Natural killer cell (primary cell): ENCODE measurements at regions not wholly inside any gene's neighbourhood (a gene's known extent, or its start where the extent isn't known, plus 50 kb on each side); places are given as distances from the start of the nearest gene placed in this dataset.

Source experiments
- ATAC-seq, 3 donors: fragments of 150-1000 bp in 2 of 3; fragments of 200-7000 bp in 1 of 3; cut with Tn5 transposase; 1 replicate in 1 of 3; 2 replicates in 2 of 3; pipeline ENCODE4 v1.10.0; 2021; ENCODE audit warnings: mild to moderate bottlenecking in 2 of 3, moderate library complexity in 2 of 3
- DNase-seq, 2 donors: peaks; one replicate each; pipeline versions ENCODE4 v3.0.0 to v3.0.0-alpha.2; 2013 to 2021; ENCODE audit warnings: mixed read lengths in 1 of 2
- H3K27ac ChIP-seq: one replicate; pipeline ENCODE4 v1.5.1; 2013; ENCODE audit warnings: mild to moderate bottlenecking, low read length
- H3K27me3 ChIP-seq: one replicate; pipeline ENCODE4 v1.6.1; 2013; ENCODE audit warnings: low read length; ENCODE audit not compliant: control insufficient read depth, insufficient read depth
- H3K36me3 ChIP-seq: one replicate; pipeline ENCODE4 v1.6.1; 2013; ENCODE audit warnings: low read length; ENCODE audit not compliant: control insufficient read depth, insufficient read depth
- H3K4me1 ChIP-seq: one replicate; pipeline ENCODE4 v1.6.1; 2013; ENCODE audit warnings: low read length; ENCODE audit not compliant: control insufficient read depth, insufficient read depth
- H3K4me3 ChIP-seq: one replicate; pipeline ENCODE4 v1.5.1; 2013; ENCODE audit warnings: low read length
- H3K9me3 ChIP-seq: one replicate; pipeline ENCODE4 v1.6.1; 2013; ENCODE audit warnings: low read length; ENCODE audit not compliant: control insufficient read depth, insufficient read depth
- H3K27ac Mint-ChIP-seq, 2 donors: one replicate each; pipeline ENCODE4 v1.8.0; 2022; ENCODE audit warnings: mild to moderate bottlenecking in 2 of 2, mixed read lengths in 2 of 2, moderate library complexity in 1 of 2
- H3K27me3 Mint-ChIP-seq, 2 donors: one replicate each; pipeline ENCODE4 v1.8.0; 2022; ENCODE audit warnings: low read depth in 2 of 2, mixed read lengths in 2 of 2
- H3K36me3 Mint-ChIP-seq: one replicate; pipeline ENCODE4 v1.8.0; 2022; ENCODE audit warnings: mixed read lengths
- H3K4me1 Mint-ChIP-seq, 2 donors: one replicate each; pipeline ENCODE4 v1.8.0; 2022; ENCODE audit warnings: mixed read lengths in 2 of 2
- H3K4me3 Mint-ChIP-seq: one replicate; pipeline ENCODE4 v1.8.0; 2022; ENCODE audit warnings: mild to moderate bottlenecking, moderate library complexity, mixed read lengths
- H3K9me3 Mint-ChIP-seq, 2 donors: one replicate each; pipeline ENCODE4 v1.8.0; 2022; ENCODE audit warnings: mixed read lengths in 2 of 2
- WGBS: methylation state at CpG from one replicate; pipeline ENCODE4 v1.1.7; 2013; ENCODE audit warnings: missing lambda C conversion rate; ENCODE audit not compliant: insufficient coverage; 5-methylcytosine and 5-hydroxymethylcytosine counted together
- intact Hi-C: fragments of 100-400 bp; cut with micrococcal nuclease; formaldehyde crosslinking; loops from one replicate; pipeline ENCODE4 v1.14.2; 2022
- TF ChIP-seq, protein P1 (sequence below): fragments of 200-600 bp; IDR thresholded peaks from one replicate; pipeline ENCODE4 v1.8.0; 2022; ENCODE audit warnings: antibody characterized with exemption

DNA sequence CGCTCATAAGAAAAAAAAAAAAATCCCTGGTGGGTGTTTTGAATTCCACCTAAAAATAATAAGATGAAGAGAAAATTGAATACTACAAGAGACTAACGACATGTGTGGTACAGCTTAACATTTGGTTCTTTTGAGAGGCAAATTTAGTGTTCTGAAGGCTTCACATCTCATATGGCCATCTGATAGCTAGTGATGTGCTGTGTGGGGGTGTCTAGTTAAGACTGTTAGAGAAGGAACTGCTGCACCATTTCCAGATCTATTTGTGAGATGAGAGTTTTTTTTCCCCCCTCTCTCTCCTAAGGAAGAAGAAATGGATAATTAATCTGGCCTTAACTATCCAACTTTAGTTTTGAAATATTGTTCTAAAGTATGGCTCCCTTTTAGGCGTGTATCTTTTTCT lies 321.6 kb downstream of the SLC4A3 start:
- Histone ChIP-seq H3K27ac (no peak overlapping the region), H3K4me1 (no peaks in the 10 kb centered on the region), H3K27me3 (no peaks in the 10 kb centered on the region), H3K4me3 (no peak overlapping the region), H3K36me3 (no peaks in the 10 kb centered on the region), H3K9me3 (no peaks in the 10 kb centered on the region)
- Mint-ChIP-seq H3K27ac (no peak overlapping the region), H3K27me3 (no peaks in the 10 kb centered on the region), H3K4me3 (no peak overlapping the region), H3K36me3 (no peaks in the 10 kb centered on the region), H3K9me3 (peaks cover 0 to 2% of the 10 kb centered on the region in 2 donors), H3K4me1 (no peaks in the 10 kb centered on the region)
- DNase-seq, result no peak
- intact Hi-C loops, result no loop called here
- 73% methylated on average over 2 of the region's 3 CpGs for WGBS
- TF ChIP-seq, protein P1, sequence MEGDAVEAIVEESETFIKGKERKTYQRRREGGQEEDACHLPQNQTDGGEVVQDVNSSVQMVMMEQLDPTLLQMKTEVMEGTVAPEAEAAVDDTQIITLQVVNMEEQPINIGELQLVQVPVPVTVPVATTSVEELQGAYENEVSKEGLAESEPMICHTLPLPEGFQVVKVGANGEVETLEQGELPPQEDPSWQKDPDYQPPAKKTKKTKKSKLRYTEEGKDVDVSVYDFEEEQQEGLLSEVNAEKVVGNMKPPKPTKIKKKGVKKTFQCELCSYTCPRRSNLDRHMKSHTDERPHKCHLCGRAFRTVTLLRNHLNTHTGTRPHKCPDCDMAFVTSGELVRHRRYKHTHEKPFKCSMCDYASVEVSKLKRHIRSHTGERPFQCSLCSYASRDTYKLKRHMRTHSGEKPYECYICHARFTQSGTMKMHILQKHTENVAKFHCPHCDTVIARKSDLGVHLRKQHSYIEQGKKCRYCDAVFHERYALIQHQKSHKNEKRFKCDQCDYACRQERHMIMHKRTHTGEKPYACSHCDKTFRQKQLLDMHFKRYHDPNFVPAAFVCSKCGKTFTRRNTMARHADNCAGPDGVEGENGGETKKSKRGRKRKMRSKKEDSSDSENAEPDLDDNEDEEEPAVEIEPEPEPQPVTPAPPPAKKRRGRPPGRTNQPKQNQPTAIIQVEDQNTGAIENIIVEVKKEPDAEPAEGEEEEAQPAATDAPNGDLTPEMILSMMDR, result no peak
- ATAC-seq, result no peak

DNA sequence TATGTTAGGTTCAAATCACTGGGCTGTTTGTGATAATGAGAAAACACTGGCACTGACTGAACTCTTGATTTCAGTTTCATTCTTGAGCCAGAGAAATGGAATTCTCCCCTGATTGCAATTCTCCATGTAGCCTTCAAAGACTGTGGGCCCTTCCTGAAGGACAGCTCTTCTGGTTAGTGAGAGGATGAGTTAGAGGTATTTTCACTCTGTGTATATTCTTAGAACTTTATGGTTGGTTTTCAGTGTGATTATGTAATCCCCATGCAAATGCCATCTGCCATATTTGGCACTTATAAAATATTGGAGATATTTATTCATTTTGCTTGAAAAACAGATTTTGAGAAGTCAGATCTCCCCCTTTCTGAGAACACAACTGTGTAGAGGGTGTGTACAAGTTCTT lies 323.7 kb downstream of the SLC4A3 start:
- ATAC-seq, result no peak
- no peaks in the 10 kb centered on the region for H3K9me3 ChIP-seq
- no peaks in the 10 kb centered on the region for H3K36me3 ChIP-seq
- H3K27ac Mint-ChIP-seq, result no peak overlapping the region
- TF ChIP-seq, protein P1, result no peak
- no peaks in the 10 kb centered on the region for H3K4me1 Mint-ChIP-seq
- no peak overlapping the region for H3K27ac ChIP-seq
- H3K4me1 ChIP-seq, result no peaks in the 10 kb centered on the region
- no peaks in the 10 kb centered on the region for H3K36me3 Mint-ChIP-seq
- no peak for DNase-seq
- intact Hi-C loops, result no loop called here
- H3K27me3 ChIP-seq, result no peaks in the 10 kb centered on the region
- peaks cover 0 to 4% of the 10 kb centered on the region in 2 donors for H3K9me3 Mint-ChIP-seq
- no peak overlapping the region for H3K4me3 Mint-ChIP-seq
- H3K27me3 Mint-ChIP-seq, result no peaks in the 10 kb centered on the region
- H3K4me3 ChIP-seq, result no peak overlapping the region

DNA sequence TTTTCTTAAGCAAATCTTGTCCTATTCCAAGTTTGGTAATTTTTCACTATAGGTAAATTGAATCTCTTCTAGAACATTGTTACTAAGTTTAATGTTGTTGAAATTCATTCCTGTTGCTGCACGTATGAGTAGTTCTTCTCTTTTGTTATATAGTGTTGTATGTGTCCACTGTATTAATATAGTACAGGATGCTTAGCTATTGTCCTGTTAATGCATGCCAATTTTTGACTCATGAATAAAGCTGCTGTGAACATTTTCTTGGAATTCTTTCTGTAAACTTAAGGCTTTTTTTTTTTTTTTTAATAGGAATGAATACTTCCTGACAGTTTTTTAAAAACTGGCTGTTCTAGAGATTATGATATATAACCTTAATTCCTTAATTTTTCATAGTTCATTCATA lies 326.9 kb downstream of the SLC4A3 start:
- H3K4me3 Mint-ChIP-seq, result no peak overlapping the region
- no peaks in the 10 kb centered on the region for H3K4me1 Mint-ChIP-seq
- WGBS, result 100% methylated on average over 1 of the region's 1 CpG
- H3K9me3 Mint-ChIP-seq, result peaks cover 0 to 2% of the 10 kb centered on the region in 2 donors
- no peak overlapping the region for H3K27ac ChIP-seq
- no peaks in the 10 kb centered on the region for H3K27me3 Mint-ChIP-seq
- no peaks in the 10 kb centered on the region for H3K4me1 ChIP-seq
- no peaks in the 10 kb centered on the region for H3K9me3 ChIP-seq
- H3K4me3 ChIP-seq, result no peak overlapping the region
- no peaks in the 10 kb centered on the region for H3K36me3 ChIP-seq
- TF ChIP-seq, protein P1, result no peak
- no peak overlapping the region for H3K27ac Mint-ChIP-seq
- DNase-seq, result no peak
- H3K27me3 ChIP-seq, result no peaks in the 10 kb centered on the region
- intact Hi-C loops, result no loop called here
- no peaks in the 10 kb centered on the region for H3K36me3 Mint-ChIP-seq
- no peak for ATAC-seq

DNA sequence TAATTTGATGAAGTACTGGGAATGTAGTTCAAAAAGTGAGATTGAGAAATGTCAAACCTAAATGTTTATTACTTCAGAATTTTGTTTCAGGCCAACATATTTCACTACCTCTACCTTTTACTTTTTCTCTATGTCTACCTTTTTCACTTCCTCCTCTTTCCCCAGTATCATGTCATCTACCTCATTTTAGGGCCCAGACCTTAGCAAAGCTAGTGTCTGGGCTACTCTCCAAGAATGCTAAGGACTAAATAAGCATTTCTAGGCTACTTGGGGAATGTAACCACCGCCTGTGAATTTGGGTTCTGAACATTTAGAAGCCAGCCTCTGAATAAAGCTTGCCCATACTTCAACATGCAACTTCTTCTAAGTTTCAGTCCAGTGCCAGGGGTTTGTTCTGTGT lies 330.4 kb downstream of the SLC4A3 start:
- Mint-ChIP-seq H3K9me3 (peaks cover 3% of the 10 kb centered on the region in 2 donors), H3K4me1 (no peaks in the 10 kb centered on the region), H3K27ac (no peak overlapping the region), H3K36me3 (no peaks in the 10 kb centered on the region), H3K4me3 (no peak overlapping the region), H3K27me3 (no peaks in the 10 kb centered on the region)
- H3K27me3 ChIP-seq, result no peaks in the 10 kb centered on the region
- intact Hi-C loops, result no loop called here
- H3K4me1 ChIP-seq, result no peaks in the 10 kb centered on the region
- DNase-seq (no peak), ATAC-seq (no peak)
- TF ChIP-seq, protein P1, result no peak
- no peak overlapping the region for H3K4me3 ChIP-seq
- no peak overlapping the region for H3K27ac ChIP-seq
- H3K9me3 ChIP-seq, result no peaks in the 10 kb centered on the region
- WGBS, result 71% methylated on average over 1 of the region's 1 CpG
- H3K36me3 ChIP-seq, result no peaks in the 10 kb centered on the region
